GDM1 (cell line): ENCODE measurements at regions not wholly inside any gene's neighbourhood (a gene's known extent, or its start where the extent isn't known, plus 50 kb on each side); places are given as distances from the start of the nearest gene placed in this dataset.
"Not testable (repeated sequence)": the region's sequence is repeated elsewhere in the genome, so short reads cannot be mapped to it uniquely, and the experiment has no call there.

ENCODE experiments used
- DNase-seq: peaks from one replicate; lab custom pipeline; 2025; lab: John Stamatoyannopoulos, UW

GRCh38 chr14:101282418-101282817 is 278.9 kb upstream of the DIO3 start:
- DNase-seq = no peak

- no peak for DNase-seq
Observed at GRCh38 chr14:101284711-101285110, 276.6 kb upstream of the DIO3 start.

GRCh38 chr14:101286271-101287018 is 274.9 kb upstream of the DIO3 start:
- no peak for DNase-seq

- DNase-seq = no peak
Observed at GRCh38 chr14:101288436-101289229, 272.7 kb upstream of the DIO3 start.

- DNase-seq = no peak
Observed at GRCh38 chr14:101289230-101289690, 272.0 kb upstream of the DIO3 start.

GRCh38 chr14:101289911-101290310 is 271.4 kb upstream of the DIO3 start:
- DNase-seq = no peak

GRCh38 chr14:101290611-101291010 is 270.7 kb upstream of the DIO3 start:
- DNase-seq = no peak

GRCh38 chr14:101291390-101291789 is 269.9 kb upstream of the DIO3 start:
- DNase-seq = no peak

- no peak for DNase-seq
Observed at GRCh38 chr14:101292448-101292847, 268.8 kb upstream of the DIO3 start.

GRCh38 chr14:101293605-101294004 is 267.7 kb upstream of the DIO3 start:
- no peak for DNase-seq

- DNase-seq = no peak
Observed at GRCh38 chr14:101294136-101294535, 267.2 kb upstream of the DIO3 start.

- not testable (repeated sequence) for DNase-seq
Observed at GRCh38 chr14:101299781-101300180, 261.5 kb upstream of the DIO3 start.

- no peak for DNase-seq
Observed at GRCh38 chr14:101301011-101301410, 260.3 kb upstream of the DIO3 start.

- DNase-seq = not testable (repeated sequence)
Observed at GRCh38 chr14:101307162-101307561, 254.1 kb upstream of the DIO3 start.

GRCh38 chr14:101311186-101311585 is 250.1 kb upstream of the DIO3 start:
- not testable (repeated sequence) for DNase-seq

- DNase-seq = no peak
Observed at GRCh38 chr14:101313268-101313667, 248.0 kb upstream of the DIO3 start.

GRCh38 chr14:101315802-101316296 is 245.4 kb upstream of the DIO3 start:
- no peak for DNase-seq

- DNase-seq = no peak
Observed at GRCh38 chr14:101318271-101318670, 243.0 kb upstream of the DIO3 start.

GRCh38 chr14:101320396-101320795 is 240.9 kb upstream of the DIO3 start:
- no peak for DNase-seq

GRCh38 chr14:101322223-101322622 is 239.1 kb upstream of the DIO3 start:
- no peak for DNase-seq

GRCh38 chr14:101323111-101323510 is 238.2 kb upstream of the DIO3 start:
- DNase-seq = no peak

GRCh38 chr14:101323614-101324235 is 237.6 kb upstream of the DIO3 start:
- not testable (repeated sequence) for DNase-seq

- DNase-seq = no peak
Observed at GRCh38 chr14:101325319-101325718, 236.0 kb upstream of the DIO3 start.
